HL-60 (cell line): ENCODE measurements at regions not wholly inside any gene's neighbourhood (a gene's known extent, or its start where the extent isn't known, plus 50 kb on each side); places are given as distances from the start of the nearest gene placed in this dataset.

Source experiments
- DNase-seq, 2 experiments: peaks; one replicate each; pipeline ENCODE4 v3.0.0-alpha.2; 2010 to 2020; ENCODE audit warnings: low read depth in 1 of 2, low spot score in 1 of 2
- H3K27ac ChIP-seq: fragments of 250-450 bp; sonication (Bioruptor Pico); replicated peaks from 2 replicates; pipeline ENCODE4 v1.5.1; 2020; ENCODE audit warnings: mild to moderate bottlenecking, moderate library complexity
- H3K27me3 ChIP-seq: fragments of 250-450 bp; sonication (Bioruptor Pico); 2 replicates; pipeline ENCODE4 v1.5.1; 2021; ENCODE audit warnings: mild to moderate bottlenecking, moderate library complexity; ENCODE audit not compliant: insufficient read depth, poor library complexity, severe bottlenecking
- H3K4me3 ChIP-seq: replicated peaks from 2 replicates; pipeline ENCODE4 v1.5.1; 2011; ENCODE audit warnings: mild to moderate bottlenecking, control low read depth, low read length; ENCODE audit not compliant: insufficient read depth
- GABPA ChIP-seq: IDR thresholded peaks from 2 replicates; pipeline ENCODE4 v1.6.1; 2012; ENCODE audit warnings: low read depth
- POLR2AphosphoS5 ChIP-seq: IDR thresholded peaks from 2 replicates; pipeline ENCODE4 v1.6.1; 2012; ENCODE audit warnings: low read depth
- SPI1 ChIP-seq: IDR thresholded peaks from 2 replicates; pipeline ENCODE4 v1.6.1; 2012; ENCODE audit warnings: low read depth, mild to moderate bottlenecking, borderline replicate concordance
- TF ChIP-seq, protein P1 (sequence below): IDR thresholded peaks from one replicate; pipeline ENCODE4 v1.5.1; 2011; ENCODE audit warnings: low read length, control low read depth, inconsistent platforms; ENCODE audit not compliant: insufficient read depth
- TF ChIP-seq, protein P2 (sequence below): IDR thresholded peaks from 2 replicates; pipeline ENCODE4 v1.6.1; 2012; ENCODE audit warnings: low read depth; ENCODE audit not compliant: insufficient replicate concordance

DNA sequence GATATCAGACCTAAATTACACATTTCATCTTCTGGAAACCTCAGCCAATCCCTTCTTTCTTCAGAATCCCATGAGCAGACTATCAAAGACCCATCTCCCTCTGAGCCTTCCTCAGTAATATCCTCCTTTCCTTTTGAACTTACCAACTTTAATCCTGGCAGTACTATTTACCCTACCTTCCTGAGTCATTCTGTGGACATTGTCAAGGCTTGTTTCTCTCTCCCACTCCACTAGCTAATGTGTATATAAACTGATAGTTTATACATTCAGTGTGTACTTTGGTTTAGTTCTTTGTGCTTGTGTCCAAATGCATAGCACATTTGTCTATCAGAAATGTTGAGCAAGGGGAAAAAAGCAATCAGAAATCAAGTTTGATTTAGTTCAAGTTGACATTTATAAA lies 568.3 kb downstream of the CSNK1G3 start:
- DNase-seq = no peak
- Histone ChIP-seq H3K4me3 (no peak overlapping the region), H3K27ac (no peak overlapping the region), H3K27me3 (no peaks in the 10 kb centered on the region)
- TF ChIP-seq GABPA (no peak), POLR2AphosphoS5 (no peak), SPI1 (no peak)
- TF ChIP-seq, protein P1, sequence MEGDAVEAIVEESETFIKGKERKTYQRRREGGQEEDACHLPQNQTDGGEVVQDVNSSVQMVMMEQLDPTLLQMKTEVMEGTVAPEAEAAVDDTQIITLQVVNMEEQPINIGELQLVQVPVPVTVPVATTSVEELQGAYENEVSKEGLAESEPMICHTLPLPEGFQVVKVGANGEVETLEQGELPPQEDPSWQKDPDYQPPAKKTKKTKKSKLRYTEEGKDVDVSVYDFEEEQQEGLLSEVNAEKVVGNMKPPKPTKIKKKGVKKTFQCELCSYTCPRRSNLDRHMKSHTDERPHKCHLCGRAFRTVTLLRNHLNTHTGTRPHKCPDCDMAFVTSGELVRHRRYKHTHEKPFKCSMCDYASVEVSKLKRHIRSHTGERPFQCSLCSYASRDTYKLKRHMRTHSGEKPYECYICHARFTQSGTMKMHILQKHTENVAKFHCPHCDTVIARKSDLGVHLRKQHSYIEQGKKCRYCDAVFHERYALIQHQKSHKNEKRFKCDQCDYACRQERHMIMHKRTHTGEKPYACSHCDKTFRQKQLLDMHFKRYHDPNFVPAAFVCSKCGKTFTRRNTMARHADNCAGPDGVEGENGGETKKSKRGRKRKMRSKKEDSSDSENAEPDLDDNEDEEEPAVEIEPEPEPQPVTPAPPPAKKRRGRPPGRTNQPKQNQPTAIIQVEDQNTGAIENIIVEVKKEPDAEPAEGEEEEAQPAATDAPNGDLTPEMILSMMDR = no peak
- TF ChIP-seq, protein P2, sequence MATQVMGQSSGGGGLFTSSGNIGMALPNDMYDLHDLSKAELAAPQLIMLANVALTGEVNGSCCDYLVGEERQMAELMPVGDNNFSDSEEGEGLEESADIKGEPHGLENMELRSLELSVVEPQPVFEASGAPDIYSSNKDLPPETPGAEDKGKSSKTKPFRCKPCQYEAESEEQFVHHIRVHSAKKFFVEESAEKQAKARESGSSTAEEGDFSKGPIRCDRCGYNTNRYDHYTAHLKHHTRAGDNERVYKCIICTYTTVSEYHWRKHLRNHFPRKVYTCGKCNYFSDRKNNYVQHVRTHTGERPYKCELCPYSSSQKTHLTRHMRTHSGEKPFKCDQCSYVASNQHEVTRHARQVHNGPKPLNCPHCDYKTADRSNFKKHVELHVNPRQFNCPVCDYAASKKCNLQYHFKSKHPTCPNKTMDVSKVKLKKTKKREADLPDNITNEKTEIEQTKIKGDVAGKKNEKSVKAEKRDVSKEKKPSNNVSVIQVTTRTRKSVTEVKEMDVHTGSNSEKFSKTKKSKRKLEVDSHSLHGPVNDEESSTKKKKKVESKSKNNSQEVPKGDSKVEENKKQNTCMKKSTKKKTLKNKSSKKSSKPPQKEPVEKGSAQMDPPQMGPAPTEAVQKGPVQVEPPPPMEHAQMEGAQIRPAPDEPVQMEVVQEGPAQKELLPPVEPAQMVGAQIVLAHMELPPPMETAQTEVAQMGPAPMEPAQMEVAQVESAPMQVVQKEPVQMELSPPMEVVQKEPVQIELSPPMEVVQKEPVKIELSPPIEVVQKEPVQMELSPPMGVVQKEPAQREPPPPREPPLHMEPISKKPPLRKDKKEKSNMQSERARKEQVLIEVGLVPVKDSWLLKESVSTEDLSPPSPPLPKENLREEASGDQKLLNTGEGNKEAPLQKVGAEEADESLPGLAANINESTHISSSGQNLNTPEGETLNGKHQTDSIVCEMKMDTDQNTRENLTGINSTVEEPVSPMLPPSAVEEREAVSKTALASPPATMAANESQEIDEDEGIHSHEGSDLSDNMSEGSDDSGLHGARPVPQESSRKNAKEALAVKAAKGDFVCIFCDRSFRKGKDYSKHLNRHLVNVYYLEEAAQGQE = no peak

DNA sequence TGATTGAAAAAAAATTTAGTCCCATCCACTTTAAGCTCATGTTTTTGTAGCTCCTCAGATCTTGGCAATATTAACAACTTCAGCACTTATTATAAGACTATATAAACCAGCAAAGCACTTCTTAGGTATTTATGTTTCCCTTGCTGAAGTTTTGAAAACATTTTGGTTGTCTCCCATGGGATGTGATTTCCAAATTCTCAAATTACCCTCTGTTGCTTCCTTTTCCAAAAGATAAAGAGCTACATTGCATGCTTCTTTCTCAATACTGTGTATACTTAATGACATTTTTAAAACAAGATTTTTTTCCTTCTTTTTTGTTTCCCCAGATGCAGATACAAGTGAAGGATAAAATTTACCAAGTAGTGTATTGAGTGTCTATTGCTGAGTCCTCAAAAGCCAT lies 567.1 kb downstream of the CSNK1G3 start:
- no peak overlapping the region for H3K4me3 ChIP-seq
- no peak overlapping the region for H3K27ac ChIP-seq
- H3K27me3 ChIP-seq = no peaks in the 10 kb centered on the region
- DNase-seq = no peak
- no peak for TF ChIP-seq GABPA
- TF ChIP-seq, protein P2 = no peak
- TF ChIP-seq, protein P1 = no peak
- TF ChIP-seq SPI1 = no peak
- TF ChIP-seq POLR2AphosphoS5 = no peak

DNA sequence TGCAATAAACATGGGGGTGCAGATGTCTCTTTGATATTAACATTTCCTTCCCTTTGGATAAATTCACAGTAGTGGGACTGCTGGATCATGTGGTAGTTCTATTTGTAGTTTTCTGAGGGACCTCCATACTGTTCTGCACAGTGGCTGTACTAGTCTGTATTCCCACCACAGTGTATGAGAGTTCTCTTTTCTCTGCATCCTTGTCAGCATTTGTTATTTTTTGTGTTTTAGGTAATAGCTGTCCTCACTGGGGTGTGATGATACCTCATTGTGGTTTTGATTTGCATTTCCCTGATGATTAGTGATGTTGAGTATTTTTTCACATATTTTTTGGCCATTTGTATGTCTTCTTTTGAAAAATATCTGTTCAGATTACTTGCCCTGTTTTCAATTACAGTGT lies 562.5 kb downstream of the CSNK1G3 start:
- H3K27ac ChIP-seq = no peak overlapping the region
- H3K4me3 ChIP-seq = no peak overlapping the region

More for the DNA sequence above, 562.5 kb downstream of the CSNK1G3 start:
- DNase-seq = no peak
- no peak for TF ChIP-seq SPI1
- TF ChIP-seq, protein P1 = no peak
- TF ChIP-seq GABPA = no peak
- TF ChIP-seq, protein P2 = no peak
- no peak for TF ChIP-seq POLR2AphosphoS5
- no peaks in the 10 kb centered on the region for H3K27me3 ChIP-seq
